ENCODE measurements at regions not wholly inside any gene's neighbourhood (a gene's known extent, or its start where the extent isn't known, plus 50 kb on each side); places are given as distances from the start of the nearest gene placed in this dataset.

- TF ChIP-seq, protein P1, sequence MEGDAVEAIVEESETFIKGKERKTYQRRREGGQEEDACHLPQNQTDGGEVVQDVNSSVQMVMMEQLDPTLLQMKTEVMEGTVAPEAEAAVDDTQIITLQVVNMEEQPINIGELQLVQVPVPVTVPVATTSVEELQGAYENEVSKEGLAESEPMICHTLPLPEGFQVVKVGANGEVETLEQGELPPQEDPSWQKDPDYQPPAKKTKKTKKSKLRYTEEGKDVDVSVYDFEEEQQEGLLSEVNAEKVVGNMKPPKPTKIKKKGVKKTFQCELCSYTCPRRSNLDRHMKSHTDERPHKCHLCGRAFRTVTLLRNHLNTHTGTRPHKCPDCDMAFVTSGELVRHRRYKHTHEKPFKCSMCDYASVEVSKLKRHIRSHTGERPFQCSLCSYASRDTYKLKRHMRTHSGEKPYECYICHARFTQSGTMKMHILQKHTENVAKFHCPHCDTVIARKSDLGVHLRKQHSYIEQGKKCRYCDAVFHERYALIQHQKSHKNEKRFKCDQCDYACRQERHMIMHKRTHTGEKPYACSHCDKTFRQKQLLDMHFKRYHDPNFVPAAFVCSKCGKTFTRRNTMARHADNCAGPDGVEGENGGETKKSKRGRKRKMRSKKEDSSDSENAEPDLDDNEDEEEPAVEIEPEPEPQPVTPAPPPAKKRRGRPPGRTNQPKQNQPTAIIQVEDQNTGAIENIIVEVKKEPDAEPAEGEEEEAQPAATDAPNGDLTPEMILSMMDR (conservative IDR thresholded peaks at IDR 0.05 in 1 of 2, IDR thresholded peaks at IDR 0.05 in 1 of 2; ENCODE audit: extremely low read depth in 1 of 2, insufficient read depth in 1 of 2, low read depth in 1 of 2, low read length in 2 of 2), result no peak
- TF ChIP-seq EZH2 (IDR thresholded peaks at IDR 0.05; ENCODE audit: borderline replicate concordance, low read length), result no peak
Measured at GRCh38 chr4:53847965-53848364, 216.4 kb downstream of the CHIC2 start.

All from mammary epithelial cell (primary cell).